ENCODE measurements at regions not wholly inside any gene's neighbourhood (a gene's known extent, or its start where the extent isn't known, plus 50 kb on each side); places are given as distances from the start of the nearest gene placed in this dataset.

DNA sequence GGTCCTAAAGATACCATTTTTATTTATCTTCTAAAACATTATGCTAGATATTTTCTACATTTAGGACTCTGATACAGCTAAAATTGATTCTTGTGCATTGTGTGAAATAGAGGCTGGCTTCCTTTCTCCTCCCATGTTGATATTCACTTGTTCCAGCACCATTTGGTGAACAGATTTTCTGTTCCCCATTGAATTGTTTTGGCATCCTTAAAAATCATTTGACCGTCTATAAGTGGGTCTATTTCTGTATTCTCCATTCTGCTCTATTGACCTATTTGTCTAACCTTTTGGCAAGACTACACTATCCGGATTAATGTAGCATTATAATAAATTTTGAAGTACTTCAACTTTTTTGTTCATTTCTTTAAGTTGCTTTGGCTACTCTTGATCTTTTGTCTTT, 2689.2 kb downstream of the PCDH9 start:
- TF ChIP-seq, protein P1, sequence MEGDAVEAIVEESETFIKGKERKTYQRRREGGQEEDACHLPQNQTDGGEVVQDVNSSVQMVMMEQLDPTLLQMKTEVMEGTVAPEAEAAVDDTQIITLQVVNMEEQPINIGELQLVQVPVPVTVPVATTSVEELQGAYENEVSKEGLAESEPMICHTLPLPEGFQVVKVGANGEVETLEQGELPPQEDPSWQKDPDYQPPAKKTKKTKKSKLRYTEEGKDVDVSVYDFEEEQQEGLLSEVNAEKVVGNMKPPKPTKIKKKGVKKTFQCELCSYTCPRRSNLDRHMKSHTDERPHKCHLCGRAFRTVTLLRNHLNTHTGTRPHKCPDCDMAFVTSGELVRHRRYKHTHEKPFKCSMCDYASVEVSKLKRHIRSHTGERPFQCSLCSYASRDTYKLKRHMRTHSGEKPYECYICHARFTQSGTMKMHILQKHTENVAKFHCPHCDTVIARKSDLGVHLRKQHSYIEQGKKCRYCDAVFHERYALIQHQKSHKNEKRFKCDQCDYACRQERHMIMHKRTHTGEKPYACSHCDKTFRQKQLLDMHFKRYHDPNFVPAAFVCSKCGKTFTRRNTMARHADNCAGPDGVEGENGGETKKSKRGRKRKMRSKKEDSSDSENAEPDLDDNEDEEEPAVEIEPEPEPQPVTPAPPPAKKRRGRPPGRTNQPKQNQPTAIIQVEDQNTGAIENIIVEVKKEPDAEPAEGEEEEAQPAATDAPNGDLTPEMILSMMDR (IDR thresholded peaks at IDR 0.05; ENCODE audit: low read depth, low read length, missing input control): no peak
- TF ChIP-seq SP1 (IDR thresholded peaks at IDR 0.05) (no peak), TAF1 (conservative IDR thresholded peaks at IDR 0.05) (no peak), YY1 (IDR thresholded peaks at IDR 0.05) (no peak), GABPA (IDR thresholded peaks at IDR 0.05 in 1 of 2, conservative IDR thresholded peaks at IDR 0.05 in 1 of 2) (no peak), HNF4A (conservative IDR thresholded peaks at IDR 0.05) (no peak), NR2F2 (IDR thresholded peaks at IDR 0.05) (no peak), EGR1 (IDR thresholded peaks at IDR 0.05; ENCODE audit: low read depth in 2 of 2) (no peak)
- TF ChIP-seq, protein P2, sequence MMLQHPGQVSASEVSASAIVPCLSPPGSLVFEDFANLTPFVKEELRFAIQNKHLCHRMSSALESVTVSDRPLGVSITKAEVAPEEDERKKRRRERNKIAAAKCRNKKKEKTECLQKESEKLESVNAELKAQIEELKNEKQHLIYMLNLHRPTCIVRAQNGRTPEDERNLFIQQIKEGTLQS (IDR thresholded peaks at IDR 0.05): no peak
- TF ChIP-seq, protein P3, sequence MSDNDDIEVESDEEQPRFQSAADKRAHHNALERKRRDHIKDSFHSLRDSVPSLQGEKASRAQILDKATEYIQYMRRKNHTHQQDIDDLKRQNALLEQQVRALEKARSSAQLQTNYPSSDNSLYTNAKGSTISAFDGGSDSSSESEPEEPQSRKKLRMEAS (IDR thresholded peaks at IDR 0.05): no peak
- TF ChIP-seq, protein P4, sequence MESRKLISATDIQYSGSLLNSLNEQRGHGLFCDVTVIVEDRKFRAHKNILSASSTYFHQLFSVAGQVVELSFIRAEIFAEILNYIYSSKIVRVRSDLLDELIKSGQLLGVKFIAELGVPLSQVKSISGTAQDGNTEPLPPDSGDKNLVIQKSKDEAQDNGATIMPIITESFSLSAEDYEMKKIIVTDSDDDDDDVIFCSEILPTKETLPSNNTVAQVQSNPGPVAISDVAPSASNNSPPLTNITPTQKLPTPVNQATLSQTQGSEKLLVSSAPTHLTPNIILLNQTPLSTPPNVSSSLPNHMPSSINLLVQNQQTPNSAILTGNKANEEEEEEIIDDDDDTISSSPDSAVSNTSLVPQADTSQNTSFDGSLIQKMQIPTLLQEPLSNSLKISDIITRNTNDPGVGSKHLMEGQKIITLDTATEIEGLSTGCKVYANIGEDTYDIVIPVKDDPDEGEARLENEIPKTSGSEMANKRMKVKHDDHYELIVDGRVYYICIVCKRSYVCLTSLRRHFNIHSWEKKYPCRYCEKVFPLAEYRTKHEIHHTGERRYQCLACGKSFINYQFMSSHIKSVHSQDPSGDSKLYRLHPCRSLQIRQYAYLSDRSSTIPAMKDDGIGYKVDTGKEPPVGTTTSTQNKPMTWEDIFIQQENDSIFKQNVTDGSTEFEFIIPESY (IDR thresholded peaks at IDR 0.05): no peak

Measured in liver (tissue), 3 donors.